ENCODE measurements at regions not wholly inside any gene's neighbourhood (a gene's known extent, or its start where the extent isn't known, plus 50 kb on each side); places are given as distances from the start of the nearest gene placed in this dataset.

DNA sequence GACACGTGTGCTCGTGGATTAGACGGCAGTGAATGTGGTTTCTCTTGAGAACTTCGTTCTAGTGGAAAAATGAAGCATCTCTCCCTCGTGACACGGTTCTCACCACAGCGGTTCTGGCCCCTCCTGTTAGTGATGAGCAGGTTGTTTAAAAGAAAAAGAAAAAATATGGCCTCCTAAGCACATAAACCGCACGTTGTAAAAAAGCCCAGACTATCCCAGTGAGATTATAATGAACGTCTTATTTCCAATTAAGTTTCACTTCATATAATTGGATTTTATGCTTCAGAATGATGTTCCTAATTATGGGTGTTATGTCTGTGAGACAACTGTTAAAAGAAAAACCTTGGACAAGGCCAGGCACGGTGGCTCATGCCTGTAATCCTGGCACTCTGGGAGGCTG, 74.5 kb upstream of the FRMD1 start:
- TF ChIP-seq, protein P1, sequence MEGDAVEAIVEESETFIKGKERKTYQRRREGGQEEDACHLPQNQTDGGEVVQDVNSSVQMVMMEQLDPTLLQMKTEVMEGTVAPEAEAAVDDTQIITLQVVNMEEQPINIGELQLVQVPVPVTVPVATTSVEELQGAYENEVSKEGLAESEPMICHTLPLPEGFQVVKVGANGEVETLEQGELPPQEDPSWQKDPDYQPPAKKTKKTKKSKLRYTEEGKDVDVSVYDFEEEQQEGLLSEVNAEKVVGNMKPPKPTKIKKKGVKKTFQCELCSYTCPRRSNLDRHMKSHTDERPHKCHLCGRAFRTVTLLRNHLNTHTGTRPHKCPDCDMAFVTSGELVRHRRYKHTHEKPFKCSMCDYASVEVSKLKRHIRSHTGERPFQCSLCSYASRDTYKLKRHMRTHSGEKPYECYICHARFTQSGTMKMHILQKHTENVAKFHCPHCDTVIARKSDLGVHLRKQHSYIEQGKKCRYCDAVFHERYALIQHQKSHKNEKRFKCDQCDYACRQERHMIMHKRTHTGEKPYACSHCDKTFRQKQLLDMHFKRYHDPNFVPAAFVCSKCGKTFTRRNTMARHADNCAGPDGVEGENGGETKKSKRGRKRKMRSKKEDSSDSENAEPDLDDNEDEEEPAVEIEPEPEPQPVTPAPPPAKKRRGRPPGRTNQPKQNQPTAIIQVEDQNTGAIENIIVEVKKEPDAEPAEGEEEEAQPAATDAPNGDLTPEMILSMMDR (IDR thresholded peaks at IDR 0.05): no peak
- intact Hi-C loops (cut with DNase I; ENCODE audit: low total_unique reads): no loop called here
- Histone ChIP-seq H3K4me1 (peaks cover 0 to 20% (median 11%) of the 10 kb centered on the region in 4 donors), H3K36me3 (no peaks in the 10 kb centered on the region), H3K9me3 (no peaks in the 10 kb centered on the region), H3K27me3 (peaks cover 0 to 9% of the 10 kb centered on the region in 2 donors), H3K4me3 (no peak overlapping the region), H3K27ac (no peak overlapping the region)
- DNase-seq: no peak

DNA sequence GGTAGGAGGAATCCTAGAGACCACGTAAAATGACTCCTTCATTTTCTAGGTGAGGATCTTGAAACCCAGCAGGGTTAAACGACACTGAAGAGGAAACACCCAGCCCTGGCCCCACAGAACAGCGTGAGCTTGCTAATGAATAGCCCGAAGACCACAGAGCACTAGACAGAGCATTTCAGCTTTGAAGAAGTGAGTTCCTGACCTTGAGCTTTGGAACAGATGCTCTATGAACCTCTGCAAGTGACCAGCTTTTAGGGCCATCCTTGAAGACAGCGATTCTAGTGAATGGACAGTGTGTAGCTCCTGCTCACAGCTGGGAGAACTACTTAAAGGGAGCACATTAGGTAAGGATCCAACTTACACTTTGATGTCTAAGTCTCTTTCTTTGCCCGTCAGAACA, 74.0 kb upstream of the FRMD1 start:
- H3K4me3 ChIP-seq: no peak overlapping the region
- peaks cover 0 to 15% (median 10%) of the 10 kb centered on the region in 4 donors for H3K4me1 ChIP-seq
- no peaks in the 10 kb centered on the region for H3K9me3 ChIP-seq
- intact Hi-C loops (cut with DNase I; ENCODE audit: low total_unique reads): no loop called here
- peaks cover 0 to 10% of the 10 kb centered on the region in 2 donors for H3K27me3 ChIP-seq
- H3K27ac ChIP-seq: no peak overlapping the region
- DNase-seq: no peak
- no peaks in the 10 kb centered on the region for H3K36me3 ChIP-seq
- TF ChIP-seq, protein P1 (IDR thresholded peaks at IDR 0.05): no peak

DNA sequence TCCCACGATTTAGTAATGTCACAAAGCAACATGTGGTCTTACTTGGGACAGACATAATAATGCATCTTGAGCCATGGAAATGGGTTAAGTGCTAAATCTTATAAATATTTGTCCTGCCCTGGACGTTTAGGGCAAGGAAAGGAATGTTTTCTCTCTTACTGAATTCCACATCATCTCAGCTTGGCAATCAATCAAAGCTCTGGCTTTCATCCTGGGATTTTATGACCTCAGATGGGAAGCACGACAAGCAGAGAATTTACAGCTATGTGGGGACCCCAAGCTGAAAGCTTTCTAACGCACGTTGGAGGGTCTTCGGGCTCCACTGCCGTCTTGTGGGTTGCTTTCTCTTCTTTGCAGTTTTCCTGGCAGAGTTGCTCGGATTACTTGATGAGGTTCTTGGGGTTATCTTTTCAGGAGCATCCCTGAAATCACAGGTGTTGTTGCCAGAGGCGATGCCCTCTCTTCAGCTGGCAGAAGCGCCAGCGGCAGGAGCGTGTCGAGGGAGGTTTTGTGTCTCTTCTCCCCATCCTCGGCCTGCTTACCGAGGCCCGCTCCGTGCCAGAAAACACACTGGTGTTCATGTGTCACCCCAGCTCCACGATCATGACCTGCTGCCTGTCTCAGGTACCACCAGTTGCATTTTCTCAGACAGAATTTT, 73.4 kb upstream of the FRMD1 start:
- Histone ChIP-seq H3K4me1 (peaks cover 0 to 9% (median 5%) of the 10 kb centered on the region in 4 donors), H3K36me3 (no peaks in the 10 kb centered on the region), H3K27me3 (peaks cover 0 to 10% of the 10 kb centered on the region in 2 donors), H3K9me3 (no peaks in the 10 kb centered on the region), H3K4me3 (no peak overlapping the region), H3K27ac (no peak overlapping the region)
- DNase-seq: peak in 1 of 2 donors; percentile 35
- intact Hi-C loops (cut with DNase I; ENCODE audit: low total_unique reads): no loop called here
- TF ChIP-seq, protein P1 (IDR thresholded peaks at IDR 0.05): no peak

DNA sequence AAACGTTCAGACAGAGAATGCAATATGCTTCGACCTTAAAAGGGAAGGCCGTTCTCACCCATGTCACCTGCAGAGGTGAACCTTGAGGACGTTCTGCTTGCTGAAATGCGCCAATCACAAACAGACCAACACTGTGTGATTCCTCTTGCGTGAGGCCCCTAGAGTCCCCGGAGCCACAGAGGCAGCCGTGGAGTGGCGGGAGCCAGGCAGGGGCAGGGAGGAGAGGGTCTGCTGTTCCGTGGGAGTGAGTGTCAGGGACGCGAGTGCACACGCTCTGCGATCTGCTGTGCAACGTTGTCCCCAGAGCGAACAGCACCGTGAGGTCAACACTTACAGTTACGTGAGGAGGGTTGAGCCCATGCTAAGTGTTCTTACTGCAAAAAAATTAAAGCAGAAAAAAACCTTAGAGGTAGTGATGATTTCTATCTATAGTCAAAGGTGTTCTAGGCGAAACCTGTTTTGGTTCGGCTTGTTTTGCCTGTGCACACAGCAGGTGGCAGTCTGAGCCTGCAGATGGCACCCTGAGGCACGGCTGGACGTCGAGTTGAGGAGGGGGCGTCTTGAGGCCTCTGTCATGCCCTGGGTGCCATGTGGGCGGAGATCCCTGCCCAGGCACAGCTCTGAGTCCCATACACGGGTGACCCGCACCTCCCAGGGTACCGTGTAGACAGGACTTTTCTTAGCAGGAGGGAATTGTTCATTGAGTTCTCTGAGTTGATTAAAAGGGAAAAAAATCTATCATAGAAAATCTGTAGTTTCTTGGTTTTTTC, 71.7 kb upstream of the FRMD1 start:
- Histone ChIP-seq H3K36me3 (no peaks in the 10 kb centered on the region), H3K4me1 (peaks cover 0 to 4% (median 0%) of the 10 kb centered on the region in 4 donors), H3K27me3 (peaks cover 0 to 12% of the 10 kb centered on the region in 2 donors), H3K4me3 (no peak overlapping the region), H3K9me3 (no peaks in the 10 kb centered on the region), H3K27ac (no peak overlapping the region)
- intact Hi-C loops (cut with DNase I; ENCODE audit: low total_unique reads): no loop called here
- TF ChIP-seq, protein P1 (IDR thresholded peaks at IDR 0.05): peak; percentile 28 to 29
- DNase-seq: peak in 1 of 2 donors; percentile 54

DNA sequence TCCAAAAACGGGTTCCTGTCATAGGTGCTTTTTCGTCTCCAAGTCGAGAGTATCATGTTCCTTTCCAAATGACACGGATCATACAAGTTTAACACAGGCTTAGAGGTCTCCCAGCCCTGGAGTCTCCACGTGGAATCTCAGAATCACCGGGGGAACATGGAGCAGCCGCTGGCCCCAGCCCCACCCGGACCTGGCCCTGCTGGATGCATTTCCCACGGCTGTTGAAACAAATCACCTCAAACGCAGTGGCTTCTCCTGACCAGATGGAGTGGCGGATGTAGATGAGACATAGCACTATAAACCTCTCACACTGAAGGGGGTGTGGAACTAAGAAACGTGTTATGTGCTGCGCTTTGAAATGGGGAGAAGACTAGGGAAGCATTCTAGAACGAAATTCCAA, 70.0 kb upstream of the FRMD1 start:
- Histone ChIP-seq H3K4me3 (no peak overlapping the region), H3K9me3 (no peaks in the 10 kb centered on the region), H3K4me1 (peaks cover 0 to 4% (median 0%) of the 10 kb centered on the region in 4 donors), H3K27ac (no peak overlapping the region), H3K27me3 (peaks cover 0 to 12% of the 10 kb centered on the region in 2 donors), H3K36me3 (no peaks in the 10 kb centered on the region)
- no peak for DNase-seq
- intact Hi-C loops (cut with DNase I; ENCODE audit: low total_unique reads): no loop called here
- TF ChIP-seq, protein P1 (IDR thresholded peaks at IDR 0.05): no peak
